DMS114 treated with DMSO at 0.1 percent for 48 hours (cell line): ENCODE measurements at regions not wholly inside any gene's neighbourhood (a gene's known extent, or its start where the extent isn't known, plus 50 kb on each side); places are given as distances from the start of the nearest gene placed in this dataset.

Experiments
- DNase-seq: peaks from one replicate; lab custom pipeline; 2025; ENCODE audit not compliant: unreplicated experiment; lab: John Stamatoyannopoulos, UW

DNA sequence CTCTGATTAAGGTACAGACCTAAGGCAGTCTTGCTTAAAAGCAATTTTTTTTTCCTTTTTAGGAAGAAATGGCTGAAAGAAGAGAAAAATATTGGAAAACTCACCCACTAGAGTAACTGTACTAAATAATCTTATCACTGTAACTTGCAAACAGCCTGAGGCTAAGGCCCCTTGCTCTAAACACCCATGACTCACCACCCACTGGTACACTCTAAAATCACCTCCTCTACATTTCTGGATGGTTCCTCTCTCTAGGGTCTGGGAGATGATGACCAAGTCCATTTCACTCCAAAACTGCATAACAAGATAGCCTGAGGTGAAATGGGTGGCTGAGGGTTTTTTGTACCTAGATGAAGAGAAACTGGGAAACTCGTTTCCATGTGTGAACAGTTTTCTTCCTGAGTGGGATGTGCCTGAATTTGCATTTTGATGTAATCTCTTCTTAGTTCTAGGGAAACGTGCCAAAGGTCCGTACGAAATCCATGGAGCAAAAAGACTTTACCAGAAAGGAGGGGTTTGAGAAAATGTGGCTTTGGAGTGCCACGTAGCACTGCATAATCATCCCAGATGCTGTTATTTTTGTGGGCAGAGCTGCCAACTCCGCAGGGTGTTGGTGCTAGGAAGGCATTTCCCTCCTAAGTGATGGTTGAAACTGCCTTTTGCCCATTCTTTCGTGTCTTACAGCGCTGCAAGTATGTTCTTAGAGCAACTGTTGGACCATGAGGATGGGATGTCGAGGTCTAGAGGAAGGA is 113.5 kb upstream of the C10orf90 start:
- DNase-seq: no peak

GRCh38 chr10:126787201-126787600 is 116.7 kb upstream of the C10orf90 start:
- DNase-seq: no peak

- no peak for DNase-seq
Observed at GRCh38 chr10:126795318-126795717, 109.9 kb upstream of the DOCK1 start.

GRCh38 chr10:126798649-126799048 is 106.6 kb upstream of the DOCK1 start:
- no peak for DNase-seq

DNA sequence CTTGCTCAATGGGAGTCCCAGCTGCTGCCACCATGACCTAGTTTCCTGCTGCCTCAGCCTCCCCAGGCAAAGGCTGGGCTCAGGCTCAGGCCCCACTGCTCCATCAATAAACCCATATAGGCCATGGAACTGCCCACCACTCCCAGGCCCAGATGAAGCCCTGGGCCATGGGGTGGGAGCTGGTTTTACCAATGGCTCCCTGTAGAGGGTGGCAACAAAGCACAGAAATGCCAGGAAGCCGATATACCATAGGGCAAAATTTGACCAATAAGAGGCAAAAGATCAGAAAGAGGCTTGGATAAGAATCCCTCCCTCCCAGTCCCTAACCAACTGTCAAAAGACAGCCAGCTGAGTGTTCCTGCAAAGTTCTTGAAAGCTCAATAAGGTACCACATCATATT is 101.8 kb upstream of the DOCK1 start:
- no peak for DNase-seq

DNA sequence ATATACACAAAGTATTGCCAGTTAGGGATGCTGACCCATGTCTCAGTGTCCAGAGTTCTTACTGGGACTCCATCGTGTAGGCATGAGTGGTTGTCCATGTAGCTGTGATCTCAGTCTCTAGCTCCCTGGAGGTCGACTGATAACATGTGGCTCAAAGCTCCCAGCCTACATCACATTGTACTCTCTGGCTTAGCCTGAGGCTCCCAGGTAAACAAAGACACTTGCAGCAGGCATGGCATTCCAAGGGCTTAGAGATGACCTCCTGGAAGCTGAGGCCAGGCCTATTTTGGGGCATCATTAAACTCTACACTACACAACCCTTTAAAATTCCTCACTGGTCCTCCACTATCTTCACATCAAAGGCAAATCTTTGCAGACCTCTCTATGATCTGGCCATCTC is 100.8 kb upstream of the DOCK1 start:
- DNase-seq: no peak

DNA sequence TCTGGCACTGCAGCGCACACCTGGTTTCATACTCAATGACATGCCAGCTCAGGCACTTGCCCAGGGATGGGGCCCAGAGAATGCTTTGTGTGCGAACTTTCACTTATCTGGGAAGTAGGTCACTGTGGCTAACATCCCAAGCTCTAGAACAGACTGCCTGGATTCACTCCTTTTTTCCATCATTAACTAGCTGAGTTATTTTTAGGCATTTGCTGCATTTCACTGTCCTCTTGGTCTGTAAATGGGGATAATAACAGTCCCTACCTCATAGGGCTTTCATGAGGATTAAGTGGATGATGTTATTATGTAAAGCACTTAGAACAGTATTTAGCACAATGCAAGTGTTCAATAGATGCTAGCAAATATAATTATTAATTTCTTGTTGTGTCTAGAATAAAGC is 98.7 kb upstream of the DOCK1 start:
- no peak for DNase-seq

- DNase-seq: no peak
Observed at GRCh38 chr10:126806991-126807702, 98.1 kb upstream of the DOCK1 start.

GRCh38 chr10:126808103-126808502 is 97.1 kb upstream of the DOCK1 start:
- no peak for DNase-seq

DNA sequence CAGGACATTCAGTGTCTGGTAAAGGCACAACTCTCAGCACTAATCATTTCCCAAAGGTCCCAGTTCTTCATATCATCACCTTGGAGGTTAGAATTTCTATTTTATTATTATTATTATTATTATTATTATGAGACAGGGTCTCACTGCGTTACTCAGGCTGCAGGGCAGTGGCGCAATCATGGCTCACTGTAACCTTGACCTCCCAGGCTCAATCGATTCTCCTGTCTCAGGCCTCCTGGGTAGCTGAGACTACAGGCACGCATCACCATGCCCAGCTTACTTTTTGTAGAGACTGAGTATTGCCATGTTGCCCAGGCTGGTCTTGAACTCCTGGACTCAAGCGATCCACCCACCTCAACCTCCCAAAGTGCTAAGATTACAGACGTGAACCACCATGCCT is 91.8 kb upstream of the DOCK1 start:
- DNase-seq: no peak

DNA sequence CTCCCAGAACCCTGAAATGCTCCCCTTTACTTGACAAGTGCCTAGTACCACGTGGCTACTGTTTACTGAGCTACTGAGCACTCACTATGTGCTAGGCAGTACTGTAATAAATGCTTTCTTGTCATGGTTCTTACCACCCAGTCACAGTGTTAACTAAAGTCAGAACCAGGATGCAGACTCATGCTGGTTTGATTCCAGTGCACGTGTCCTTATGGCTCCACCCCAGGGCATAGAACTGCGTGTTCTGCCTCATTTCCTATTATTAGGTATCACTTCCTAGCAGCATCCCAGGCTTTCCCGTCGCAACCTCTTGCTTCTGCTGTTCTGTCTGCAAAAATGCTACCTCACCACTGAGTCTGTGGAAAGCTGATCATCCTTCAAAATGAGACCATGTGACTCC is 71.7 kb upstream of the DOCK1 start:
- no peak for DNase-seq

- no peak for DNase-seq
Observed at GRCh38 chr10:126836009-126836408, 69.2 kb upstream of the DOCK1 start.

DNA sequence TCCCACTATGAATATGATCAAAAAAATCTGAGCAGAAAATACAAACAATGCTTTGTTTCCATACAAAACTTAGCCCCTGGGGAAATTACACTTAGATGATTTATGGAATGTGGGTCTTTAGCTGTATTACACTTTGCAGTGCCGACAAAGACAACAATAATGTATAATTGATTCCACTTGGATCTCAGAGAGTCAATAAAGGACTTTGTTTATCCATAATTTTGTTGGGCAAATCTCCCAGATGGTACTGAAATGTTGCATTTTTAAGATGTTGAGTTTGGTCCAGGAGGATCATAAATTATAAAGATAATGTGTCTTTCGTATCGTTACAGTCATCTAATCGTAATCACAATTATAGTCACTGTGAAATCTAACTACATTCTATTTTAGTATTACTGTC is 66.9 kb upstream of the DOCK1 start:
- no peak for DNase-seq

DNA sequence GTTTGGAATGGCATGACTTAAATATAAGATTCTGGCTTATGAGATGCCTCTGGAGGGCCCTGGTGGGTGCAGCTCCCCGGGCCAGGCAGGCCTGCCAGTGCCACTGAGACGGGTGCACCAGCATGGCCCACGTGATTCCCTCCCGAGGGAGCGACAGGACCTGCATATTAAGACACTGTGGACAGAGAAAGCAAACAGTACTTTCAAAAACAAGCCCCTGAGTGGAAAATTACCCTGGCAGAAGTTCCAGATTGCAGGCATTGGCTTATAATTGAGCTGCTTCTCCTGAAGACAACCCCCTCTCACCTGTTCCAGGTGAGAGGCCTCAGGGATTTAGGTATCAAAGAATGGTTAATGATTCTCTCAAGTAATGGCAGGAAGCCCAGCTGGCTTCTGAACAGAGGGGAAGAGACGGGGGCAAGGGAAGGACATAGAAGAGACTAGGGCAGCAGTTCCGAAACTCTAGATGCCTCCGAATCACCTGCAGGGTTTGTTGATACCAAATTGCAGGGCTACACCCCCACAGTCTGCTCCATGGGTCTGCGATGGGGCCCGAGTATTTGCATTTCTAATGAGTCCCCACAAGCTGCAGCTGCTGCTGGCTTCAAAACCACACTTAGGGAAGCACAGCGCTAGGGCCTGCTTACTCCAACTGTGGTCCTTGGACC is 66.0 kb upstream of the DOCK1 start:
- no peak for DNase-seq

GRCh38 chr10:126840576-126841135 is 64.6 kb upstream of the DOCK1 start:
- no peak for DNase-seq

GRCh38 chr10:126841341-126841895 is 63.8 kb upstream of the DOCK1 start:
- no peak for DNase-seq

DNA sequence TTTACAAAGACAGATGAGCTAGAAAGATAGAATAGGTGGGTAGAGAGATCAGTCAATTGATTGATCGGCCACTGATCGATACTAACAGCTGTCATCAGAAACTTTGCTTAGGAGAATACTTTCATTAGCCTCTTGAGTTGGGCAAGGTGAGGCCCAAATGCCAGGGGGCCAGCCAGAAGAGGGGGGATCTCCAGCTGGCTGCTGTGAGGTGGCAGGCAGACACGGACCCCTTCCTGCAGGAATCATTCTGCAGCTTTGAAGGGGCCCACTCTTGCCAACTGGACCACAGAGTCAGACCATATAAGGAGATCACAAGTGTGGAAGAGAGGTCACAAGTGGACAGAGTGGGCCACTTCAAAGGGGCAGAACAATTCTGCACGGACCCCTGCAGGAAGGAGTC is 62.9 kb upstream of the DOCK1 start:
- no peak for DNase-seq

GRCh38 chr10:126842836-126843235 is 62.4 kb upstream of the DOCK1 start:
- no peak for DNase-seq

DNA sequence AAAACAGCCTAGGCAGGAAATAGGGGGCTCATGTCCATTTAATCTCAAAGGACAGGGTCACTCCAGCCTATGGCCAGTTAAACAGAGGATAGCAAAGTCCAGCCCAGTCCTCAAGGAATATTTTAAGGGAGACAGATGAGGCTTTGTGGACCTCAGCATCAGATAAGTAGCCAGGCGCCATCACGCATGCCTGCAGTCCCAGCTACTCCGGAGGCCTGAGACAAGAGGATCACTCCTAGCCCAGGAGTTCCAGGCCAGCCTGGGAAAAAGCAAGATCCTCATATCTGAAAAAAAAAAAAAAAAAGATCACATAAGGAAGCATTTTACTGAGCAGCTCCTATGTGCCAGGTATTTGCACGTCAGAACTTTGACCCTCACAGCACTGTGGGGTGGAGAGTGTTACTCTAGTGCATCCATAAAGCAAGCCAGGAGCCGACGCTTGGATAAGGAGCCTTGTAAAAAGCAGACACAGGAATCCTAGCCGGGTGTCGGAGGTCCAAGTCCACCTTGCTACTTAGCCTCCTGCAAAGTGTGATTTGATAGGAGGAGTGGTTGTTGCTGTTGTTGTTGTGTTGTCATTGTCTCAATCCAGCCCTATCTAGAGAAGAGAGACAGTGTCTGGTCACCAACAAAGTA is 61.8 kb upstream of the DOCK1 start:
- DNase-seq: no peak

GRCh38 chr10:126844406-126844805 is 60.8 kb upstream of the DOCK1 start:
- no peak for DNase-seq

- DNase-seq: no peak
Observed at GRCh38 chr10:126846469-126846868, 58.8 kb upstream of the DOCK1 start.
